ENCODE measurements at regions not wholly inside any gene's neighbourhood (a gene's known extent, or its start where the extent isn't known, plus 50 kb on each side); places are given as distances from the start of the nearest gene placed in this dataset.

DNA sequence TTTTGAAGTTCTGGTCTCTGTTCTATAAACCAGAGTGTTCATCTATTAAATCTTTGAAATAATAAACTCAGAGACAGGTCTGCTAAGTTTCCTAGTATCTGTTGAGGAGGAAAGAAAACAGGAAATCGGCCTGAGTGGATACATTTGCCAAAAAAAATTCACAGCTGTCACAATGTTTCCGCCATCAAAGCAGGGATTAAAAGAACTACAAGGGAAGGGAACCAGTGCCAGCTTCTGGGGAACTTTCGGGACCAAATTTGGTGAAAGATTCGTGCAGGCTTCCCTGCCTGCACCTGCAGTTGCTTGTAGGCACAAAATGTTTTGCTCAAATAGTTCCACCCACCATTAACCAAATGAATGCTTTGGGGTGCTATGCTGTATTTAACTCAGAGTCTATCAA lies 267.5 kb downstream of the MSX2 start (continued):
- TF ChIP-seq, protein P1, sequence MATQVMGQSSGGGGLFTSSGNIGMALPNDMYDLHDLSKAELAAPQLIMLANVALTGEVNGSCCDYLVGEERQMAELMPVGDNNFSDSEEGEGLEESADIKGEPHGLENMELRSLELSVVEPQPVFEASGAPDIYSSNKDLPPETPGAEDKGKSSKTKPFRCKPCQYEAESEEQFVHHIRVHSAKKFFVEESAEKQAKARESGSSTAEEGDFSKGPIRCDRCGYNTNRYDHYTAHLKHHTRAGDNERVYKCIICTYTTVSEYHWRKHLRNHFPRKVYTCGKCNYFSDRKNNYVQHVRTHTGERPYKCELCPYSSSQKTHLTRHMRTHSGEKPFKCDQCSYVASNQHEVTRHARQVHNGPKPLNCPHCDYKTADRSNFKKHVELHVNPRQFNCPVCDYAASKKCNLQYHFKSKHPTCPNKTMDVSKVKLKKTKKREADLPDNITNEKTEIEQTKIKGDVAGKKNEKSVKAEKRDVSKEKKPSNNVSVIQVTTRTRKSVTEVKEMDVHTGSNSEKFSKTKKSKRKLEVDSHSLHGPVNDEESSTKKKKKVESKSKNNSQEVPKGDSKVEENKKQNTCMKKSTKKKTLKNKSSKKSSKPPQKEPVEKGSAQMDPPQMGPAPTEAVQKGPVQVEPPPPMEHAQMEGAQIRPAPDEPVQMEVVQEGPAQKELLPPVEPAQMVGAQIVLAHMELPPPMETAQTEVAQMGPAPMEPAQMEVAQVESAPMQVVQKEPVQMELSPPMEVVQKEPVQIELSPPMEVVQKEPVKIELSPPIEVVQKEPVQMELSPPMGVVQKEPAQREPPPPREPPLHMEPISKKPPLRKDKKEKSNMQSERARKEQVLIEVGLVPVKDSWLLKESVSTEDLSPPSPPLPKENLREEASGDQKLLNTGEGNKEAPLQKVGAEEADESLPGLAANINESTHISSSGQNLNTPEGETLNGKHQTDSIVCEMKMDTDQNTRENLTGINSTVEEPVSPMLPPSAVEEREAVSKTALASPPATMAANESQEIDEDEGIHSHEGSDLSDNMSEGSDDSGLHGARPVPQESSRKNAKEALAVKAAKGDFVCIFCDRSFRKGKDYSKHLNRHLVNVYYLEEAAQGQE (IDR thresholded peaks at IDR 0.05), result no peak

DNA sequence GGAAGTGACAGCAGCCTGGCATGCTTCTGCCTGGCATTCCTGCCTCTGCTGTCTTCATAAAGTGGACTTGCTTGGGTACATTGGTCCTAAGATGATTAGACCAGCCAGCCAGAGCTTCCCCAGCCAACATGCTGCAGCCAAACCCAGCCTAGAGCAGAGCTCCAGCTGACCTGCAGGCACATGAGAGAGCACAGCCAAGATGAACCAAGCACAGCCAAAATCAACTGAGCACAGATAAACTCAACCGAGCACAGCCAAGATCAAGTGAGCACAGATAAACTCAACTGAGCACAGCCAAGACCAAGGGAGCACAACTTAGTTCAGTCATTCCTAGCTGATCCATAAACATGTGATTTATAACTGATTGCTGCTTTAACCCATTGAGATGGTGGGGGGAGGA lies 266.5 kb downstream of the MSX2 start:
- Histone ChIP-seq H3K9me3 (no peaks in the 10 kb centered on the region), H3K4me2 (no peak overlapping the region), H3K27ac (no peak overlapping the region), H3K4me3 (no peak overlapping the region), H3K4me1 (no peaks in the 10 kb centered on the region)
- ATAC-seq, result no peak
- FAIRE-seq, result no peak
- POLR2A ChIA-PET, result no interaction called here
- CTCF ChIA-PET, result interaction anchor here (0.8 to 1.5 kb wide), 4 partner anchors 18 to 55 kb away, joined by 3 to 4 read pairs (median 3); no protein-coding TSS in a partner anchor
- DNase-seq (ENCODE audit: low read depth in 1 of 2, low spot score in 1 of 2), result no peak
- WGBS (ENCODE audit: missing lambda C conversion rate), result 38% methylated on average over 1 of the region's 1 CpG
- TF ChIP-seq HOXA7 (CRISPR knock-in tag; IDR thresholded peaks at IDR 0.05) (no peak), TFCP2L1 (CRISPR knock-in tag; IDR thresholded peaks at IDR 0.05) (no peak), CEBPB (IDR thresholded peaks at IDR 0.05) (no peak)
- TF ChIP-seq, protein P1 (IDR thresholded peaks at IDR 0.05), result no peak

DNA sequence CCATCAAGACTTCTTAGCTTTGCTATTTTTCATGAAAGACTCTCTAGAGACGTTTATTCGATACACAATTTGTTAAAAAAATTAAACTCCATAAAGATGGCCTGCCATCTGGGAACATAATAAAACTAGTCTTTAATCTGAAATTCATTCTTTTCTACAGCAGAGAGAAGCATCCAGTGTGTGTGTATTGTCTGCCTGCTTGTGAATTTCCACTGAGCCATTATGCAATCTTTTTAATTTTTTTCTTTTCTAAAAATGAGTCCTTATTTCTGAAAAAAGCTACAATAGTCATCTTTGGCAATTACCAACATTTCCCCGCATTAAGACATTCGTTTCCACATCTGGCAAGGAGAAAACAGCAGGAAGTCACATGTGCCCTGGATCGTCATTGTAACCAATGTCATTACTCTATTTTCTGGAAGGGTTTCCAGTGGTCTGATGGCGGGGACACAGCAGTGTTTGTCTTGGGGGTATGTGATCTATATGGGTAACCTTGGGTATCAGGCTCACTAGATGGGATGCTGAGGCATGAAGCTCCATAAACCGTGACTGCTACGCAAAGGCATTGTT lies 263.1 kb downstream of the MSX2 start:
- FAIRE-seq (no peak), ATAC-seq (no peak), DNase-seq (ENCODE audit: low read depth in 1 of 2, low spot score in 1 of 2) (no peak)
- TF ChIP-seq, protein P2, sequence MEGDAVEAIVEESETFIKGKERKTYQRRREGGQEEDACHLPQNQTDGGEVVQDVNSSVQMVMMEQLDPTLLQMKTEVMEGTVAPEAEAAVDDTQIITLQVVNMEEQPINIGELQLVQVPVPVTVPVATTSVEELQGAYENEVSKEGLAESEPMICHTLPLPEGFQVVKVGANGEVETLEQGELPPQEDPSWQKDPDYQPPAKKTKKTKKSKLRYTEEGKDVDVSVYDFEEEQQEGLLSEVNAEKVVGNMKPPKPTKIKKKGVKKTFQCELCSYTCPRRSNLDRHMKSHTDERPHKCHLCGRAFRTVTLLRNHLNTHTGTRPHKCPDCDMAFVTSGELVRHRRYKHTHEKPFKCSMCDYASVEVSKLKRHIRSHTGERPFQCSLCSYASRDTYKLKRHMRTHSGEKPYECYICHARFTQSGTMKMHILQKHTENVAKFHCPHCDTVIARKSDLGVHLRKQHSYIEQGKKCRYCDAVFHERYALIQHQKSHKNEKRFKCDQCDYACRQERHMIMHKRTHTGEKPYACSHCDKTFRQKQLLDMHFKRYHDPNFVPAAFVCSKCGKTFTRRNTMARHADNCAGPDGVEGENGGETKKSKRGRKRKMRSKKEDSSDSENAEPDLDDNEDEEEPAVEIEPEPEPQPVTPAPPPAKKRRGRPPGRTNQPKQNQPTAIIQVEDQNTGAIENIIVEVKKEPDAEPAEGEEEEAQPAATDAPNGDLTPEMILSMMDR (IDR thresholded peaks at IDR 0.05), result no peak
- TF ChIP-seq RARB (CRISPR knock-in tag; IDR thresholded peaks at IDR 0.05) (no peak), CEBPB (IDR thresholded peaks at IDR 0.05) (no peak), HEYL (CRISPR knock-in tag; IDR thresholded peaks at IDR 0.05) (no peak), MAFK (IDR thresholded peaks at IDR 0.05; ENCODE audit: partially characterized antibody) (no peak), TFCP2L1 (CRISPR knock-in tag; IDR thresholded peaks at IDR 0.05) (no peak), FOSL2 (IDR thresholded peaks at IDR 0.05) (no peak), FOSL2 (CRISPR knock-in tag; IDR thresholded peaks at IDR 0.05) (no peak), RFX5 (IDR thresholded peaks at IDR 0.05) (no peak), NFE2L2 (conservative IDR thresholded peaks at IDR 0.05; ENCODE audit: low read length) (no peak), HDAC2 (IDR thresholded peaks at IDR 0.05) (no peak), CHD2 (IDR thresholded peaks at IDR 0.05; ENCODE audit: low read length, partially characterized antibody) (no peak), ZFP36 (IDR thresholded peaks at IDR 0.05; ENCODE audit: borderline replicate concordance, partially characterized antibody) (no peak), EHF (CRISPR knock-in tag; IDR thresholded peaks at IDR 0.05) (no peak), EHMT2 (IDR thresholded peaks at IDR 0.05; ENCODE audit: low read depth) (no peak)
- TF ChIP-seq, protein P3, sequence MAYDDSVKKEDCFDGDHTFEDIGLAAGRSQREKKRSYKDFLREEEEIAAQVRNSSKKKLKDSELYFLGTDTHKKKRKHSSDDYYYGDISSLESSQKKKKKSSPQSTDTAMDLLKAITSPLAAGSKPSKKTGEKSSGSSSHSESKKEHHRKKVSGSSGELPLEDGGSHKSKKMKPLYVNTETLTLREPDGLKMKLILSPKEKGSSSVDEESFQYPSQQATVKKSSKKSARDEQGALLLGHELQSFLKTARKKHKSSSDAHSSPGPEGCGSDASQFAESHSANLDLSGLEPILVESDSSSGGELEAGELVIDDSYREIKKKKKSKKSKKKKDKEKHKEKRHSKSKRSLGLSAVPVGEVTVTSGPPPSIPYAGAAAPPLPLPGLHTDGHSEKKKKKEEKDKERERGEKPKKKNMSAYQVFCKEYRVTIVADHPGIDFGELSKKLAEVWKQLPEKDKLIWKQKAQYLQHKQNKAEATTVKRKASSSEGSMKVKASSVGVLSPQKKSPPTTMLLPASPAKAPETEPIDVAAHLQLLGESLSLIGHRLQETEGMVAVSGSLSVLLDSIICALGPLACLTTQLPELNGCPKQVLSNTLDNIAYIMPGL (CRISPR knock-in tag; IDR thresholded peaks at IDR 0.05; ENCODE audit: borderline replicate concordance), result no peak
- TF ChIP-seq, protein P4, sequence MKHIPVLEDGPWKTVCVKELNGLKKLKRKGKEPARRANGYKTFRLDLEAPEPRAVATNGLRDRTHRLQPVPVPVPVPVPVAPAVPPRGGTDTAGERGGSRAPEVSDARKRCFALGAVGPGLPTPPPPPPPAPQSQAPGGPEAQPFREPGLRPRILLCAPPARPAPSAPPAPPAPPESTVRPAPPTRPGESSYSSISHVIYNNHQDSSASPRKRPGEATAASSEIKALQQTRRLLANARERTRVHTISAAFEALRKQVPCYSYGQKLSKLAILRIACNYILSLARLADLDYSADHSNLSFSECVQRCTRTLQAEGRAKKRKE (CRISPR knock-in tag; IDR thresholded peaks at IDR 0.05; ENCODE audit: low read depth), result no peak
- TF ChIP-seq, protein P5, sequence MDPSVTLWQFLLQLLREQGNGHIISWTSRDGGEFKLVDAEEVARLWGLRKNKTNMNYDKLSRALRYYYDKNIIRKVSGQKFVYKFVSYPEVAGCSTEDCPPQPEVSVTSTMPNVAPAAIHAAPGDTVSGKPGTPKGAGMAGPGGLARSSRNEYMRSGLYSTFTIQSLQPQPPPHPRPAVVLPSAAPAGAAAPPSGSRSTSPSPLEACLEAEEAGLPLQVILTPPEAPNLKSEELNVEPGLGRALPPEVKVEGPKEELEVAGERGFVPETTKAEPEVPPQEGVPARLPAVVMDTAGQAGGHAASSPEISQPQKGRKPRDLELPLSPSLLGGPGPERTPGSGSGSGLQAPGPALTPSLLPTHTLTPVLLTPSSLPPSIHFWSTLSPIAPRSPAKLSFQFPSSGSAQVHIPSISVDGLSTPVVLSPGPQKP (IDR thresholded peaks at IDR 0.05; ENCODE audit: low read depth, low read length), result no peak
- no peak overlapping the region for H3K27ac ChIP-seq
- 36% methylated on average over 8 of the region's 8 CpGs for WGBS (ENCODE audit: missing lambda C conversion rate)
- H3K4me1 ChIP-seq, result no peaks in the 10 kb centered on the region
- H3K4me2 ChIP-seq, result no peak overlapping the region
- ChIA-PET POLR2A (no interaction called here), CTCF (interaction anchor here (1.1 kb wide), 1 partner anchor 110 kb away, joined by 3 read pairs; no protein-coding TSS in a partner anchor)
- no peak overlapping the region for H3K4me3 ChIP-seq
- no peaks in the 10 kb centered on the region for H3K9me3 ChIP-seq

All from A549 (cell line).